Esophagus (tissue), 2 donors: ENCODE measurements at regions not wholly inside any gene's neighbourhood (a gene's known extent, or its start where the extent isn't known, plus 50 kb on each side); places are given as distances from the start of the nearest gene placed in this dataset.
"Not testable (repeated sequence)": the region's sequence is repeated elsewhere in the genome, so short reads cannot be mapped to it uniquely, and the experiment has no call there.

Experiments
- H3K27ac ChIP-seq, 2 donors: one replicate each; pipeline ENCODE4 v1.5.1; 2013; ENCODE audit warnings: low read depth in 2 of 2, mild to moderate bottlenecking in 2 of 2, inconsistent platforms in 1 of 2, low read length in 1 of 2, moderate library complexity in 1 of 2
- H3K27me3 ChIP-seq, 2 donors: one replicate each; pipeline ENCODE4 v1.6.1; 2013; ENCODE audit warnings: low read length in 2 of 2, control low read depth in 1 of 2, mild to moderate bottlenecking in 1 of 2; ENCODE audit not compliant: insufficient read depth in 2 of 2, control insufficient read depth in 1 of 2
- H3K36me3 ChIP-seq, 2 donors: one replicate each; pipeline ENCODE4 v1.6.1; 2013; ENCODE audit warnings: low read length in 1 of 2; ENCODE audit not compliant: control insufficient read depth in 2 of 2, insufficient read depth in 2 of 2
- H3K4me1 ChIP-seq, 2 donors: one replicate each; pipeline ENCODE4 v1.6.1; 2013; ENCODE audit warnings: low read length in 1 of 2; ENCODE audit not compliant: control insufficient read depth in 2 of 2, insufficient read depth in 2 of 2
- H3K4me3 ChIP-seq, 2 donors: one replicate each; pipeline ENCODE4 v1.5.1; 2013; ENCODE audit warnings: low read length in 2 of 2, mild to moderate bottlenecking in 2 of 2, low read depth in 1 of 2, moderate library complexity in 1 of 2
- H3K9me3 ChIP-seq, 2 donors: one replicate each; pipeline ENCODE4 v1.6.1; 2013; ENCODE audit warnings: mild to moderate bottlenecking in 2 of 2, low read depth in 1 of 2, low read length in 1 of 2, moderate library complexity in 1 of 2; ENCODE audit not compliant: control insufficient read depth in 2 of 2, insufficient read depth in 1 of 2
- WGBS, 2 donors: extraction: QIAGEN DNeasy Blood & Tissue Kit; methylation state at CpG; one replicate each; pipeline ENCODE4 v1.1.7; 2013; 5-methylcytosine and 5-hydroxymethylcytosine counted together
- donor health status: healthy with polysubstance abuse.
- donor health status: Bipolar disorder and iron deficiency.

GRCh38 chr17:77337150-77337549 is 196.4 kb downstream of the SEC14L1 start:
- Histone ChIP-seq H3K27ac (no peak overlapping the region), H3K9me3 (no peaks in the 10 kb centered on the region), H3K4me1 (no peaks in the 10 kb centered on the region), H3K36me3 (no peaks in the 10 kb centered on the region), H3K27me3 (no peaks in the 10 kb centered on the region), H3K4me3 (no peak overlapping the region)
- WGBS, 2 donors: 96 to 98% methylated on average over 2 of the region's 2 CpGs

GRCh38 chr17:77341069-77341541 is 200.3 kb downstream of the SEC14L1 start:
- H3K9me3 ChIP-seq: no peaks in the 10 kb centered on the region
- peaks cover 0 to 2% of the 10 kb centered on the region in 2 donors for H3K4me1 ChIP-seq
- peaks cover 0 to 3% of the 10 kb centered on the region in 2 donors for H3K36me3 ChIP-seq
- H3K4me3 ChIP-seq: no peak overlapping the region
- no peaks in the 10 kb centered on the region for H3K27me3 ChIP-seq
- H3K27ac ChIP-seq: no peak overlapping the region
- WGBS, 2 donors: 53% methylated on average over 10 of the region's 10 CpGs

- H3K4me1 ChIP-seq, H3K9me3 ChIP-seq, H3K27ac ChIP-seq, H3K27me3 ChIP-seq, H3K4me3 ChIP-seq, H3K36me3 ChIP-seq: not testable (repeated sequence)
- 73 to 80% methylated on average over 8 of the region's 8 CpGs for WGBS, 2 donors
Measured at GRCh38 chr17:77342656-77342990, 201.9 kb downstream of the SEC14L1 start.

- peak overlapping the region in 1 of 2 donors; percentile 33 for H3K27ac ChIP-seq
- H3K36me3 ChIP-seq: peaks cover 0 to 3% of the 10 kb centered on the region in 2 donors
- H3K4me3 ChIP-seq: no peak overlapping the region
- 85 to 86% methylated on average over 7 of the region's 7 CpGs for WGBS, 2 donors
- H3K27me3 ChIP-seq: no peaks in the 10 kb centered on the region
- H3K9me3 ChIP-seq: no peaks in the 10 kb centered on the region
- peaks cover 0 to 2% of the 10 kb centered on the region in 2 donors for H3K4me1 ChIP-seq
Measured at GRCh38 chr17:77343031-77343800, 202.4 kb downstream of the SEC14L1 start.

GRCh38 chr17:77344038-77344437 is 203.3 kb downstream of the SEC14L1 start:
- Histone ChIP-seq H3K27ac (no peak overlapping the region), H3K27me3 (no peaks in the 10 kb centered on the region), H3K4me3 (no peak overlapping the region), H3K4me1 (peaks cover 0 to 2% of the 10 kb centered on the region in 2 donors), H3K36me3 (peaks cover 0 to 3% of the 10 kb centered on the region in 2 donors), H3K9me3 (no peaks in the 10 kb centered on the region)
- 96 to 98% methylated on average over 5 of the region's 5 CpGs for WGBS, 2 donors

GRCh38 chr17:77345260-77345910 is 204.6 kb downstream of the SEC14L1 start:
- peaks cover 0 to 3% of the 10 kb centered on the region in 2 donors for H3K36me3 ChIP-seq
- H3K27me3 ChIP-seq: no peaks in the 10 kb centered on the region
- no peaks in the 10 kb centered on the region for H3K9me3 ChIP-seq
- H3K4me3 ChIP-seq: no peak overlapping the region
- 90% methylated on average over 9 of the region's 9 CpGs for WGBS, 2 donors
- H3K4me1 ChIP-seq: peaks cover 2 to 4% of the 10 kb centered on the region in 2 donors
- H3K27ac ChIP-seq: no peak overlapping the region

GRCh38 chr17:77346765-77347164 is 206.0 kb downstream of the SEC14L1 start:
- Histone ChIP-seq H3K4me1 (peaks cover 6 to 12% of the 10 kb centered on the region in 2 donors), H3K27ac (no peak overlapping the region), H3K9me3 (no peaks in the 10 kb centered on the region), H3K4me3 (no peak overlapping the region), H3K27me3 (no peaks in the 10 kb centered on the region), H3K36me3 (peaks cover 0 to 3% of the 10 kb centered on the region in 2 donors)
- 94 to 95% methylated on average over 3 of the region's 3 CpGs for WGBS, 2 donors

GRCh38 chr17:77347544-77347943 is 206.8 kb downstream of the SEC14L1 start:
- H3K36me3 ChIP-seq: peaks cover 0 to 3% of the 10 kb centered on the region in 2 donors
- H3K27ac ChIP-seq: no peak overlapping the region
- no peak overlapping the region for H3K4me3 ChIP-seq
- no peaks in the 10 kb centered on the region for H3K27me3 ChIP-seq
- no peaks in the 10 kb centered on the region for H3K9me3 ChIP-seq
- 86 to 95% methylated on average over 4 of the region's 4 CpGs for WGBS, 2 donors
- H3K4me1 ChIP-seq: peaks cover 6 to 14% of the 10 kb centered on the region in 2 donors

- Histone ChIP-seq H3K27me3 (no peaks in the 10 kb centered on the region), H3K9me3 (no peaks in the 10 kb centered on the region), H3K36me3 (peaks cover 2 to 3% of the 10 kb centered on the region in 2 donors), H3K4me1 (peaks cover 13 to 20% of the 10 kb centered on the region in 2 donors), H3K27ac (peak overlapping the region in 1 of 2 donors; percentile 62), H3K4me3 (no peak overlapping the region)
- 50 to 56% methylated on average over 12 of the region's 12 CpGs for WGBS, 2 donors
Measured at GRCh38 chr17:77349976-77350830, 209.4 kb downstream of the SEC14L1 start.
